Kidney capillary endothelial cell (primary cell): ENCODE measurements at regions not wholly inside any gene's neighbourhood (a gene's known extent, or its start where the extent isn't known, plus 50 kb on each side); places are given as distances from the start of the nearest gene placed in this dataset.

Experiments used
- DNase-seq: peaks from one replicate; pipeline ENCODE4 v3.0.0-alpha.2; 2018; ENCODE audit warnings: low spot score

DNA sequence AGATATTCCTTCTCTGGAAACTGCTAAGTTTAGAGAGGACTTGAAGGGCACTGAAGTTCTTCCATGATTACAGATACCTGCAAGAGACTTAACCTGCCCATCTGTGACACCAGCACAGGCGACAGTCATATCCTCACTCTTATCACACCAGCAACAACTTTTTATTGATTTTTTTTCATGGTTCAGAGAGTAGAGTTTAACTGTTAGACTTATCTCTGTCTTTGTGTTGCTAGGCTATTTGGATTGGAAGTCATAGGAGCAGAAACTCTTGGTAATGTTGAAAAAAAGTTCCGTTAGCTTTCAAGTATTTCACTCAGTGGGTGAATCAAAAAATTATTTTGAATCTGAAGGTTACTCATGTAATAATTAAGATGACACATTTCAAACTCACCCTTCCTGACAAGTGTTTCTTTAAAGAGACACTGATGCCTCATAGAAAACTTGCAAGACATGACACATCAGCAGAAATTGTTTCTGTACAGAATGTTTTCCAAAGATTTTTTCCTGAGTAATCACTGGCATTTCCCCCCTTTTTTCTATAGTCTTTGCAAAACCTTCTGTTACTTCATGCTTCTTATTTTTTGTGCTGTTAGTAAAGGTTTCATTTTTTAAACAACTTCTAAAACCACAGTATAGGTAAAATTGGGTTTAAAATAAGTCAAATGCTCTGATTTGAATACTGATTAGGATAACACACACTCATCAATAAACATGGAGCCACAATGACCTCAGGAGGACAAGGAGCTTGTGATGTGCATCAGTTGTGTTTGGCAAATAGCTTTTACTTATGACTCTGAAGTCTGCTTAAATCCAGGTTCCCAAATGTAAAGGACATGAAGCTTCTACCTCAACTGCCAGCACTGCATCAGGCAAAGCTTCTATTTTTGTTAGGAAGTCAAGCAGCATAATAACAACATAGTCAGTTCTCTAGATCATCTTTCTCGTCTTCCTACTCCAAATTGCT, 252.9 kb upstream of the MAN1A1 start:
- DNase-seq = peak; percentile 60

DNA sequence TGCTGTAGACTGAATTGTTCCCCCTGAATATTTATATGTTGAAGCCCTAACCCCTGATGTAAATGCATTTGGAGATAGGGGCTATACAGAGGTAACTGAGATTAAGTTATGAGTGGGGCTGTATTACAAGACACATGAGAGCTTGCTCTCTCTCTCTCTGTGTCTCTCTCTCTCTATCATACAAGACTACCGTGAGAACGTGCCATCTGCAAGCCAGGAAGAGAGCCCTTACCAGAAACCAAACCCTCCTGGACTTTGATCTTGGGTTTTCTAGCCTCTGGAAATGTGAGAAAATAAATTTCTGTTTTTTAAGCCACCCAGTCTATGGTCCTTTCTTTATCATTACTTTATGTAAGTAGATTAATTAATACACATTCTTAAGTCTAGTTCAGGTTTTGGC, 249.3 kb upstream of the MAN1A1 start:
- DNase-seq = no peak

DNA sequence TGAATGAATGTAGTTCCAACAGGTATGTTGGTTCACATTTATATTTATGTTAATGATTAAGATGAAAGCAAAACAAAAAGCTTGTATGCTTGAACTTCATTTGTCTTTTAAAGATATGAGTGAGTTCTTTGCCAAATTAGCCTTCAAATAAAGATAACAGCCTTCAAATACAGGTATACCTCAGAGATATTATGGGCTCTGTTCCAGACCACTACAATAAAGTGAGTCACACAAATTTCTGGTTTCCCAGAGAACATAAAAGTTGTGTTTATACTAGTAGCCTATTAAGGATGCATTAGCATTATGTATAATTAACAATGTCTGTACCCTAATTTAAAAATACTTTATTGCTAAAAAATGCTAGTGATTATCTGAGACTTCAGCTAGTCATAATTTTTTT, 245.3 kb upstream of the MAN1A1 start:
- DNase-seq = no peak

DNA sequence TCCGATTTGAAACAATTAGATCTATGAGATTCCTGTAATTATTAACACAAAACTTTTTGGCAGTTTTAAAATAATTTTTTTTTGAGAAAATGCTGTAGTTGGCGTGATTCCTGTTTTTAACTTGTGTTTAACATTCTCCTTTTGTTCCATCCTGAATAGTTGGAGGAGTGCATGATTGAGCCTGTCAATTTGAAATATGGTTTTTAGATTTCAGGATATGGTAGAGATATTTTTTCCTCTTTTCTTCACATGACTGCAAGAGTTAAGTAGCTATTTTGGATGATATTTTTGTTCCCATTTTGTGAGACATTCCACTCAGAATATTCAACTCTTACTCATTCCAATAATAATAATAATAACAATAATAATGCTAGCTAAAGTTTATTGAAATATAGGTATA, 241.7 kb upstream of the MAN1A1 start:
- no peak for DNase-seq

DNA sequence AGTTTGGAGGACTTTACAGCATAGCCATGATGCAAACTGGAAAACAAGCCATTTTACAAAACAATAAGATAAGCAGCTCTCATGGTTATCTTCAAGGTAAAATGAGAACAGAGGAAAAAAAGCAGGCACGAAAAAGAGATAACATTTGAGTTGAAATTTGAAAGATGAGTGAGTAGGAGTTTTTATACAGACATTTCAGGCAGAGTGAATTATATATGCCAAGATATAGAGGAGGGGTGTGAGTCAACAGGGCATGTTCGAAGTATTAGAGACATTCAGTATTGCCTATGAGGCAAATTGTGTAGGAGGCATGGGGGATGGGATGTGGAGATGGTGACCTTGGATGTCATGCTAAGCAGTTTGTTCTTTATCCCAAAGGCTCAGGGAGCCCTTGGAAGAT, 240.5 kb upstream of the MAN1A1 start:
- no peak for DNase-seq

DNA sequence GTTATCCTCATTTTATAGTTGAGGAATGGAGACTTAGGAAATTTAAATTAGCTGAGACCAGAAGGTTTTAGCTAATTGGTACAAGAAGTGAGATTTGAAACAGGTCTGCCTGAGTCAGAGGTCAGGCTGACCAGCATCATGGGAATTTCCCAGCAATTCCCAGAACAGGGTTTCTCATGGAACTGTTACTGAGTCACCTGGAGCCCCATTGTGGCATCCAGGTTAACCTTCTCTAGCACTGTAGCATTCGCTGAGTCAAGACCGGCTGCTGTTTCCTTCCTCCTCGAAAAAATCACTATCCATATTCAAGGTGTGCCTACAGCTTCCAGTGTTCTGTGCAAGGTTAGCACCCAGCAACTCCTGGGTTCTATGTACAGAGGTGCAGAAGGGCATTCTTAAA, 238.0 kb upstream of the MAN1A1 start:
- no peak for DNase-seq

DNA sequence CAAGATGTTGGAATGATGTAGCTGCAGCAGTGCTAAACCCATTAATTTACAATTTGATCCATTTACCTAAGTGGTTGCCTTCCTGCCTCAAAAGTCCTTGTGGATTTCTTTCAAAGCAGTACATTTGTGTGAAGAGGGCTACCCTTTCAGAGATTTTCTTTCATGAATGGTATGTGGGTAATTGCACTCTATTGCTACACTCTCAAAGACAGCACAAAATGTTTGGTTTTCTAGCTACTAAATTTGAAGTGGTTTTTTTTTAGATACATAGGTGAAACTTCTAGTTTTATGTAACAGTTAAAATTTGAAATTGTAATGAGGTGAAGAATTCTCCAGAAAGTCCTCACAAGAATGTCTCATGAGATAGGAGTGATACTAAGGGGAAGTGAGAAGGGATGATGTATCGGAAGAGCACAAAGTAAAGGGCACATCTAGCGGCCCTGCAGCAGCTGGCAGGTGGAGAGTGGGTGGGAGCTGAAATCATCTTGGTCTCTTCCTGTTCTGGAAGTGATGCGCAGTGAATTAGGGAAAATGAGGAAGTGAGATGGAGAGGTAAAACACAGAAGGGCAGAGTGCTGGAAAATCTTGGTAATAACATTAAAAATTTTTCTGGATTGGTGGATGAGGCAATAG, 236.8 kb upstream of the MAN1A1 start:
- DNase-seq = no peak

DNA sequence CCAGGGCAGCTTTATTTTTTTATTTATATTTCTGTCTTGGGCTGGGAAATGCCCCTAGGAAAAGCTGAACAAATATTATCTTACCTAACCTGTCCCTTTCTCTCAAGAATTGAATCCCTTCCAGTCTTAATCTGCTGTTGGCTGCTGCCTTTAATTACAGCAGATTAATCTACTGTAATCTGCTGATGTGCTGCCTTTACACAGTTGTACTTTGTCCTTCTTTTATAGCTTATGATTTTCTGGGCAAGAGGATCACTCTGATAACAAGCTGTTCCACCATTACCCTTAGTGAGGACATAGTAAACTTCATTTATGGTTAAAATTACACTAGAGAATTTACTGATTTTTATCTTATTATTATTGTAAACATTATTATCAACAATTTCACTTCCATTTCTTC, 234.5 kb upstream of the MAN1A1 start:
- DNase-seq = no peak

DNA sequence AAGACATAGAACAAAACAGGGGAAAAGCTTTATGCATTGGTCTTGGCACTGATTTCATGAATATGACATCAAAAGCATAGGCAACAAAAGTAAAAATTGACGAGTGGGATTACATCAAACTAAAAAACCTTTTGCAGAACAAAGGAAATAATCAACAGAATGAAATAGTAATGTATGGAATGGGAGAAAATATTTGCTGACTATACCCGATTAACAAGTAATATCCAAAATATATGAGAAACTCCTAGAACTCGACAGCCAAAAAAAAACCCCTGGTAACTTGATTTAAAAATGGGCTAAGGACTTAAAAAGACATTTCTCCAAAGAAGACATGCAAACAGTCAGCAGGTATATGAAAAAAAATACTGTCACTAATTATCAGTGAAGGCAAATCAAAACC, 231.7 kb upstream of the MAN1A1 start:
- DNase-seq = no peak

DNA sequence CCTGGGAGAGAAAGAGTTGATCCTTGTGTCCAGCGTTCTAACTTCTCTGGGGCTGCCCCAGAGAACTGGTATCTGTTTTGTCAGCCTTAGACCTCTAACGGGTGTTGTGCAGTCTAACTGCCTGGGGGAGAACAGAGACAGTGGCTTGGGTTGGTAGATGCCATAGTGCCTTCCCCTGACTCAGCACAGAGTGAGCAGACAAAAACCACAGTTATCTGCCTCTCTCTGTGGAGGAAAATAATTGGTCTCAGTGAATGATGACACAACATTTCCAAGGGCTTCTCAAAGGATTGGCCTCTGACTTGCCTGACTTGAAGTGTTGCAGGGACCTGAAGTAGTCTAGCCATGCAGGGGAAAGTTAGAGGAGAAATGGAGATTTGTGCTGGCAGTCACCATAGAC, 226.2 kb upstream of the MAN1A1 start:
- DNase-seq = no peak

DNA sequence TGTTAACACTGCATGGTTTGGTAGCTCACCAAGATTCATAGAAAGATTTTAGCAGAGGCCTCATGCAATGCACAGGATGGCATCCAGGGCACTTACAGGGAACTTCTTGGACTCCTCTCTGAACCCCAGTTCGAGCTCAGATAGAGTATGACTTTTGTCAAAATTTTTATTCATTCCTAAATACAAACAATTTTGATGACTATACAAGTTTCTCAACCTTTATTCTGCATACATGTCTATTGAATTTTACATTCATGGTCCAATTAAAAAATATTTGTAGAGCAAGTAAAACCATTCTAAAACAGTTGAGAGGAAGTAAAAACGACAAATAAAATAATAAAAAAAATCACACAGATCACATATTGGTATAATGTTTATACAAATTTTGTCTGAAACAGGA, 219.0 kb upstream of the MAN1A1 start:
- no peak for DNase-seq

DNA sequence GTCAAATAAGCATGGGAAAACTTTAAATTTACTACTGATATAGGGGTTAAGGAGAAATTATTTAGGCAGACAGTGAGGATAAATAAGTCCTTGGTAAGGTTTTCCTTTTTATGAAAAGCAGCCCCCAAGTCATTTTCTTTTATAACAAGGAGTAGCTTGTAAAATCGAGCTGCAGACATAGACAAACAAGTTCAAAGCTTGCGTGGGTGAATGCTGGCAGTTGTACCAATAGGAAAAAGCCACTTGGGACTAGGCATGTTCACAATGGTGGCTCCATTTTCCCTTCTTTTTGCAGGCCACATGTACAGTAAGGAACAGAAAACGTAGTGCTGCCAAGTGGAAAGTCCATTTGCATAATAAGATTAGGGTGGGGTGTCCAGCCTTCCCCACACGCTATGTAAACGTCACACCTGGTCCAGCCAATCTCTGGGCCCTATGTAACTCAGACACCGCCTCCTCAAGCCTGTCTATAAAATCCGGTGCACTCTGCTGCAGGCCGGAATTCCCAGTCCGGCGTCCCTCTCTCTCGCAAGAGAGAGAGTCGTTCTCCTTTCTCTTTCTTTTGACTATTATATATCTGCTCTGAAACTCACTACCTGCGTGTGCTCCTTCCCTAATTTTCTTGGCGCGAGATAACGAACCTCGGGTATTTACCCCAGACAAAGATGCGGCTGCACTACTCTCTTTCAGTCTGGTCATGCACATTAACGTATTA, 217.1 kb upstream of the MAN1A1 start:
- no peak for DNase-seq

DNA sequence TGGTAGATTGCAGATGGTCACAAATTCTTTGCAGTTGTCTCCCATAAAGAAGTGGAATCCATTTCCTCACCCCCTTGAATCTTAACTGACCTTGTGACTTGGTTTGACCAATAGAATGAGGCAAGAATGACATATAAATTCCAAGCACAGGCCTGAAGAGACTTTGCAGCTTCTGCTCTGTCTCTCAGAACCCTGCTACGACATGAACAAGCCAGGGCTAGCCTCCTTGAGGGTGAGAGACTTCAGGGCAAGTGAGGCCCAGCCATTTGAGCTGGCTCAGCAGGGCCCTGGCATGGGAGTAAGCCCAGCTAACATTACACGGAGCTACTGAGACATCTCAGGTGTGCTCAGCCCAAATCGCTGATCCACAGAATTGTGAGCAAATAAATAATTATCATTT, 216.3 kb upstream of the MAN1A1 start:
- no peak for DNase-seq

DNA sequence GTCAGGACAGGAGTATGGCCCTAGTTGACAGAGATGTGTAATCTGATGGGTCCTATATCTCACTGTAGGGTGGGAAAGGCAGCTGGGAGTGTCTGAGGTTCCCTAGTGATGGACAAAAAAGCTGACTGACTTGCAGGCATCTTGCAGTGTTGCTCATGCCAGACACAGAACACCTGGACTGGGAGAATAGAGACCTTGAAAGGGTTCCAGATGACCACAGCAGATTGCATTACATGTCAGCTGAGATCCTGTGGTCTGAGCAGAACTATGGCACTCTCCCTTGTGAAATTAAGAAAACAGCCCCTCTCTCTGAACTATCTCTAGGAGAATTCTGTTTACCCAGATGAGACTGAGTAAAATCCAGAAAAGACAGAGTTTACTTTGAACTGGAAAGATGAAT, 212.6 kb upstream of the MAN1A1 start:
- no peak for DNase-seq

DNA sequence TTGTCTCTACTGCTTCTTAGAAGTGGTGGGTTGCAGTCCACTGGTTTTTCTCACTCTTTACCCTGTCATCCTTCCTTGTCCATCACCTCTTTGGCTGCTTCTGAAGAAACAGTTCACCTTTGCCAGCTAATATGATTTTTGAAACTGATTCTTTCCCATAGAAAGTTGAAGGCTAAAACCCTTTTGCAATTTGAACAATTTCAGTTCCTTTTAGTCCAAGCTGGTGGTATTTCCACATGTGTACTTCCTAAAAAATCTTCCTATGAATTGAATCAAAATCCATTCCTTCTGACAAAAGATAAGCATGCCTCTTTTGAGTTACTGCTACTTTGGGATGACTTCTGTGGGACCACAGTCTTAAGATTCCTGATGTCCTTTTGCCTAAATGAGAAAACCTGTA, 210.0 kb upstream of the MAN1A1 start:
- no peak for DNase-seq

DNA sequence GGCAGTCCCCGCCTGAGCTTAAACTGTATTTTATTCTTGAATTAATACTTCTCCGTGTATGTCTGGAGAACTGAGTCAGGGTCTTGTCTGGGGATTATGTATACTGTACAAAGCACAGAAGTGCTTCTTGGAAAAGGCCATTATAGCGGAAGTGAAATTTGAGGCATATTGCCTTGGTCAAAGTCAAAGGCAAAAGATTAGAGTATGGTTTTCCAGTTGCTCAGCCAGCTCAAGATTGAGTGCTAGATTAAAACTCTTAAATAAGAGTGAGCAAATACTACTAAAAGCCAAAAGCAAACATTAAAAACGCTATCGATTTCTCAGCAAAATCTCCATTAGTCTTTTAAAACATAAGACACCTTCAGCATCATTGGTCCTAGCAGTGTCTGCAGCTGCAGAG, 207.7 kb upstream of the MAN1A1 start:
- DNase-seq = no peak

DNA sequence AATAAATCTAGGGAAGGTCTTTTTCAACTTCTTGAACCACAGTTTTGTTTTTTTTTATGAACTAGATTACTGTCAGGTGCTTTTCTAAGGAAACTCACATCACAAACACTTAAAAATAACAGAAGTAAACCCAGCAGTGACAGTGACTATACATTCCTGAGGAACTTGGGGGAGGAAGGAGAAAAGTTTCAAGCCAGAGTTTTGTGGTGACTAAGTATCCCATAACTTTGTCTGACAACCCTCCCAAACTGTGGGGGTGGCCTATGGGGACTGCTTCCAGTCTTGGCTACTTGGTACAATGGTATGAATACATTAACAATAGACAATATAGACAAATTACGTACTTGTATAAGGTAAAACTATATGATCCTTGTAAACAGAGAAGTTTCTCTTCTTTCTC, 202.5 kb upstream of the MAN1A1 start:
- no peak for DNase-seq

DNA sequence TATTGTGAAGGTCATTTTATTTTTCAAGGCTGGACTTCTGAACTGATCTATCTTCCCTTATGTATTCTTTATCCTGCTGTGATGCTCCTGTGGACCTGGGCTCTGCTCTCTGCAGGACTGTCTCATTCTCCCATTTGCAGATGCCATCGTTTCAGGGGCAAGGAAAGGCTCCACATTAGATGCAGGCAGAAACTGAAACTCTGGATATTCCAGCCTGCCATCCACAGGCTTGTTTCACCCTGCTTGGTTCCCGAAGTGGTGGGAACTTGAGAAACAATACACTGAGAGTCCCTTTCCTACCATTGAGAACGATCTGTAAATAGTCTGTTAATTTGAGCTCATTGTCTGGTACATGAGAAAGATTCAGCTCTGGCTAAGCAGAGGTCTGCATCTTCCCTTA, 197.5 kb upstream of the MAN1A1 start:
- DNase-seq = no peak

DNA sequence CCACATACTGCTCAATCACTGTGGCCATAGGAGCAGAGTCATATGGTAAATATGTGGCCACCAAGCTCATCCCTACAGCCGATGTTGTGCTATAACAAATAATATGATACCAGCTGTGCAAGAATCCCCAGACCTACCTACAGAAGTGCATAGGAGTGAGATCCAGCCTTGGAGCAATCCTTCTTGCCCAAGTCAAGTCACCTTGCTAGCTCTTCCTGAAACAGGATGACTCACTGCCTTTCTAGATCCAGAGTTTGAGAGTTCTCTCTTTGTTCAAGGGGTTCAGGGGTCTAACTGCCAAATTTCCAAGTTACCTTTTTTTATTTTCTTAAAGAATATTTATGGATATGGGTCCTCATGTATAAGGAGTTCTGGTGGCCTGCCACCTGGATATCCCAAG, 195.7 kb upstream of the MAN1A1 start:
- no peak for DNase-seq

DNA sequence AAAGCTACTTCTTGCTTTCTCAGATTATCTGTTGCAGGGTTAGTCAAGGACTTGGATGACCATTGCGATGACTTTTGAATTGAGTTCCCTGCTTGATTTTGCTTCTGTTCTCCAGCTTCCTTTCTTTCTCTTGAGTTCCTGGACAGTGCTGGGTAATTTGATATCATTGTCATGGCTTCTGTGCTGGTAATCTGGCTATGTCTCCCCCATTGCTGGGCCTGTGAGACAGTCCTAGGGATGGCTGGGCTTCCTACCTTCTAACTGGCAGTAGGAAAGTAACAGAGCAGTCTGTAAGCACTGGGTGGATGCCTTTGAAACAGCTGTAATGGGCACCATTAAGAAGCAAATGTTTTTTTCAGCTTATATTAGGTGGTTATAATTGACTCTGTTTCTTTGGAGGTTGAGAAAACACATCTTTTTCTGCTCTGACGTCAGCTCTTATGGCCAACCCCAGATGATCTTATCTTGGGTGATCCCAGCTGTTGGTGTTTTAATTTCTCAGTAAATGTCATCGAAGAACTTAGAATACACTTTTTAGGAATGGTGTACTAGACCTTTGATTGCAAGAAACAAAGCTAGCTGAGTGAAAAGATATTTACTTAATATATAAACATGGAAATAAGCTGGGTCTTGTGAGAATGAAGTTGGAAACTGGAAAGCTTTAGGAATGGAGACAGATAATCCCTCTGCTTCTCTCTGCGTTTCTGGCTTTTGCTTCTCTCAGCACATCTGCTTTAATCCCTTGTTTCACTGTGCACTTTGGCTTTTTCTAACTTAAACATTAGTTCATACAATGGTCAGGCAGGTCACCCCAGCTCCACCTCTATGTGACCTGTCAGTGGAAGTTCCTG, 195.0 kb upstream of the MAN1A1 start:
- no peak for DNase-seq

DNA sequence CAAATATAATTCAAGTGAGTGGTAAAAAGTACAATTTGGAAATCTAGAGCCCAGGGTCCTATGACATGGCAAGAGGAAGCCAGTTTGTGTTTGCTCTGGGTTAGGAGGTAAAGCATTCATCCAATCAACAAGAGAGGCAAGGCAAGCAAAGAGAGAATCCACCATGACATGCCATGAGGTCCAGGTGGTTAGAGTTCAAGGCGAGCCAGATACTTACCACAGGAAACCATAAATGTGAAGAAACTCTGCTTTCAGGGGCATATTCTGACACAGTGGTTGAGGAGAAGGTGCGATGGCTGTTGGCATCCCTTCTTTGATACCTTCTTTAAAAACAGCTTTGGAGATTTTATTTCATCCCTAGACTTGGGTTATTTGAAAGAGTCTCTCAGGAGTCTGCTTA, 193.8 kb upstream of the MAN1A1 start:
- DNase-seq = no peak

DNA sequence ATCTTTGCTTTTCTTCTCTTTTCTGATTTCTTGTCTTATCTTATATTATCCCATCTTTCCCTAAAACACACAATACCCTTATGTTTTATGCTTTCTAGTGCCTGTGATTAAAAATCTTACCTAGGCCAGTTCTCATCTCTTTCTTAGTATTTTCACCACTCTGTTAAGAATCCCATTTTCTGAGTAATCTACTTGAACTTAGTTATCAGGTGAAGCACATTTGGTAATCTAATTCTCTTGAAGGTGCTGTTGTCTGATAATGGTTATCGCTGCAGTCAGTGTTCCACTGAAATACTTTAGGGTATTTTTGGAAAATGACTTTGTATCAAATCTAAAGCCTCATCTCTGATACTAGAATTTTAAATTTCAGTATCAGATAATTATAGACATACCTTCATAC, 192.5 kb upstream of the MAN1A1 start:
- DNase-seq = no peak
